Stomach (tissue), 8 donors: ENCODE measurements at regions not wholly inside any gene's neighbourhood (a gene's known extent, or its start where the extent isn't known, plus 50 kb on each side); places are given as distances from the start of the nearest gene placed in this dataset.

Experiments used
- DNase-seq, 2 donors: peaks; one replicate each; pipeline versions ENCODE4 v3.0.0 to v3.0.0-alpha.2; 2013 to 2019
- H3K27ac ChIP-seq, 5 donors: fragments of 200-600 bp in 4 of 5; sonication (generic) in 4 of 5; one replicate each; pipeline ENCODE4 v1.5.1; 2013 to 2019; ENCODE audit warnings: mild to moderate bottlenecking in 1 of 5, moderate library complexity in 1 of 5
- H3K27me3 ChIP-seq, 3 donors: fragments of 200-600 bp; sonication (generic); one replicate each; pipeline ENCODE4 v1.5.1; 2017 to 2019; ENCODE audit warnings: mixed run types in 1 of 3
- H3K36me3 ChIP-seq, 4 donors: fragments of 200-600 bp; sonication (generic); 1 replicate in 3 of 4; 2 replicates in 1 of 4; pipeline ENCODE4 v1.5.1; 2016 to 2019
- H3K4me1 ChIP-seq, 4 donors: fragments of 200-600 bp; sonication (generic); one replicate each; pipeline ENCODE4 v1.5.1; 2016 to 2019
- H3K4me3 ChIP-seq, 4 donors: fragments of 200-600 bp; sonication (generic) in 3 of 4; one replicate each; pipeline ENCODE4 v1.5.1; 2016 to 2019; ENCODE audit warnings: mild to moderate bottlenecking in 1 of 4
- H3K9me3 ChIP-seq, 4 donors: fragments of 200-600 bp; sonication (generic); one replicate each; pipeline ENCODE4 v1.5.1; 2016 to 2019
- EP300 ChIP-seq: sonication (generic); formaldehyde crosslinking; IDR thresholded peaks from one replicate; pipeline ENCODE4 v1.6.1; 2017; ENCODE audit warnings: antibody characterized with exemption
- POLR2A ChIP-seq, 4 donors: fragments of 450-650 bp; IDR thresholded peaks; one replicate each; pipeline ENCODE4 v1.6.1; 2016; ENCODE audit warnings: antibody characterized with exemption in 4 of 4, control low read depth in 2 of 4, mild to moderate bottlenecking in 1 of 4, moderate library complexity in 1 of 4
- POLR2AphosphoS5 ChIP-seq, 3 donors: sonication (generic); formaldehyde crosslinking; IDR thresholded peaks; one replicate each; pipeline ENCODE4 v1.6.1; 2016; ENCODE audit warnings: antibody characterized with exemption in 3 of 3
- WGBS, 5 donors: extraction: QIAGEN DNeasy Blood & Tissue Kit in 3 of 5; methylation state at CpG; one replicate each; pipeline versions ENCODE4 v1.1.5 to v1.1.7; 2013 to 2018; 5-methylcytosine and 5-hydroxymethylcytosine counted together
- intact Hi-C: fragments of 100-400 bp; cut with DNase I; formaldehyde crosslinking; loops from one replicate; pipeline ENCODE4 v1.15.1; 2023; ENCODE audit warnings: low total_unique reads
- TF ChIP-seq, protein P1 (sequence below), 7 experiments: fragments of 450-650 bp in 4 of 7; fragments of 200-600 bp in 3 of 7; sonication (generic) in 3 of 7; IDR thresholded peaks; one replicate each; pipeline ENCODE4 v1.5.1; 2016 to 2019; ENCODE audit warnings: antibody characterized with exemption in 7 of 7, control low read depth in 2 of 7, mild to moderate bottlenecking in 1 of 7
- donor health status: healthy with polysubstance abuse.
- donor health status: Bipolar disorder and iron deficiency.
- donor health status: healthy.

DNA sequence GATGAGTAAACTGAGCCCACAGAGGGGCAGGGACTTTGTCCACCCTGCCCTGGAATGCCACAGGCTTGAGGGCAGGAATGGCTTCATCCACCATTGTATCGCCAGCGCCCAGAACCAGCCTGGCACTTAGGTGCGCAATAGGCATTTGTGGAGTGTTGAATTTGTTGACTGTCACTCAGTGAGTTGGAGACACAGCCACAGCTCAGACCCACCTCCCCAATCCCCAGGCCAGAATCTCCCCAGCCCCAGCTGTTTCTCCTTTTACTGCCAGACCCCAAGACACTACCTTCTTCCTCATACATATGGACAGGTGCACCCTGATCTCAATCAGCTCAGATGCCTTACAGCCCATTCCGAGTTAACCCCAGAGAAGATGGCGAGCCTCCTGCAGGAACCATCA is 674.5 kb downstream of the MATN1 start:
- Histone ChIP-seq H3K4me1 (no peaks in the 10 kb centered on the region), H3K27ac (no peak overlapping the region), H3K36me3 (no peaks in the 10 kb centered on the region), H3K9me3 (no peaks in the 10 kb centered on the region), H3K4me3 (no peak overlapping the region), H3K27me3 (peaks cover 0 to 77% (median 7%) of the 10 kb centered on the region in 3 donors)
- DNase-seq, result peak in 1 of 2 donors; percentile 17
- TF ChIP-seq EP300 (no peak), POLR2A (IDR thresholded peaks at IDR 0.05) (no peak), POLR2AphosphoS5 (IDR thresholded peaks at IDR 0.05) (no peak)
- TF ChIP-seq, protein P1, sequence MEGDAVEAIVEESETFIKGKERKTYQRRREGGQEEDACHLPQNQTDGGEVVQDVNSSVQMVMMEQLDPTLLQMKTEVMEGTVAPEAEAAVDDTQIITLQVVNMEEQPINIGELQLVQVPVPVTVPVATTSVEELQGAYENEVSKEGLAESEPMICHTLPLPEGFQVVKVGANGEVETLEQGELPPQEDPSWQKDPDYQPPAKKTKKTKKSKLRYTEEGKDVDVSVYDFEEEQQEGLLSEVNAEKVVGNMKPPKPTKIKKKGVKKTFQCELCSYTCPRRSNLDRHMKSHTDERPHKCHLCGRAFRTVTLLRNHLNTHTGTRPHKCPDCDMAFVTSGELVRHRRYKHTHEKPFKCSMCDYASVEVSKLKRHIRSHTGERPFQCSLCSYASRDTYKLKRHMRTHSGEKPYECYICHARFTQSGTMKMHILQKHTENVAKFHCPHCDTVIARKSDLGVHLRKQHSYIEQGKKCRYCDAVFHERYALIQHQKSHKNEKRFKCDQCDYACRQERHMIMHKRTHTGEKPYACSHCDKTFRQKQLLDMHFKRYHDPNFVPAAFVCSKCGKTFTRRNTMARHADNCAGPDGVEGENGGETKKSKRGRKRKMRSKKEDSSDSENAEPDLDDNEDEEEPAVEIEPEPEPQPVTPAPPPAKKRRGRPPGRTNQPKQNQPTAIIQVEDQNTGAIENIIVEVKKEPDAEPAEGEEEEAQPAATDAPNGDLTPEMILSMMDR (IDR thresholded peaks at IDR 0.05), result no peak
- intact Hi-C loops, result no loop called here
- WGBS, 5 donors, result 77 to 88% (median 86%) methylated on average over 2 to 5 of the region's 5 CpGs

DNA sequence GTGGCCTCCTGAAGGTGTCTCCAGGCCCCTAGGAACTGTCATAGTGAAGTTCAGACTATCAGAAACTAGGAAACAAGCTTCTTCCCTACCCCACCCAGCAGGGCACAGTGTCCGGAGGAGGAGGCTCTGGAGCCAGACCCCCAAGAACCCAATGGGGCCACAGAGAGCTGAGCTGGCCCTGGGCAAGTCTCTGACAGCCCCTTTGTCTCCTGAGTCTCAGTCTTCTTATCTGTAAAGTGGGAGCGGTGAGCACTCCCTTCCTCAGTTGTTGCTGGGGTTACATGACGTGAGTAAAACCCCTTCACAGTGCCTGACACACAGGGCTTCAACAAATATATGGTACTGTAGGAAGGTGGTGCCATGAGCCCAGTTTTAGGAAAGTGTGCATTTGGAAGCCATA is 675.8 kb downstream of the MATN1 start:
- H3K4me1 ChIP-seq, result no peaks in the 10 kb centered on the region
- TF ChIP-seq EP300 (no peak), POLR2A (IDR thresholded peaks at IDR 0.05) (no peak), POLR2AphosphoS5 (IDR thresholded peaks at IDR 0.05) (no peak)
- TF ChIP-seq, protein P1 (IDR thresholded peaks at IDR 0.05), result no peak
- peak in 1 of 2 donors; percentile 3 for DNase-seq
- no peak overlapping the region for H3K4me3 ChIP-seq
- WGBS, 5 donors, result 55 to 88% (median 67%) methylated on average over 3 of the region's 3 CpGs
- H3K27ac ChIP-seq, result no peak overlapping the region
- intact Hi-C loops, result no loop called here
- H3K36me3 ChIP-seq, result no peaks in the 10 kb centered on the region
- H3K27me3 ChIP-seq, result peaks cover 0 to 68% (median 7%) of the 10 kb centered on the region in 3 donors
- H3K9me3 ChIP-seq, result peaks cover 0 to 8% (median 2%) of the 10 kb centered on the region in 4 donors

DNA sequence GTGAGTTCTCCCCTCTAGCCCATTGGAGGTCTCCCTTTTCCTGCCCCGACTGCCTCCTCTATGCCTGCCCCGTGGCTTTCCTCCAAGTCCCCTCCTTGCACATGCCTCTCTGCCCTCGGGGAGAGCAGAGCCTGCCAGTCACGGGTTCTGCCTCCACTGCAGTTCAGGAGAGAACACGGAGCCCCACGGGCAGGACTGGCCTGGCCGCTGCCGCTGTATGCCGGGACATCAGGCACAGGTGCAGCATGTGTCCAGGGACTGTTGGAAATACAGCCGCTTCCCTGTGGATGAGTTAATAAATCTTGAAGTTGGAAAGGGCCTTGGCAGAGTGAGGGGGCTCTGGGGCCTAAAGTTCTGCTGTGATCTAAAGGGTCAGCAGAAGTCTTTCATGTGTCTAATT is 676.6 kb downstream of the MATN1 start:
- Histone ChIP-seq H3K4me1 (no peaks in the 10 kb centered on the region), H3K27me3 (peaks cover 0 to 60% (median 4%) of the 10 kb centered on the region in 3 donors), H3K36me3 (no peaks in the 10 kb centered on the region), H3K9me3 (peaks cover 0 to 16% (median 6%) of the 10 kb centered on the region in 4 donors), H3K27ac (no peak overlapping the region), H3K4me3 (no peak overlapping the region)
- TF ChIP-seq POLR2AphosphoS5 (IDR thresholded peaks at IDR 0.05) (no peak), POLR2A (IDR thresholded peaks at IDR 0.05) (no peak), EP300 (no peak)
- TF ChIP-seq, protein P1 (IDR thresholded peaks at IDR 0.05), result no peak
- peak in 1 of 2 donors; percentile 14 for DNase-seq
- intact Hi-C loops, result no loop called here
- WGBS, 5 donors, result 79 to 91% (median 85%) methylated on average over 9 to 10 of the region's 10 CpGs

DNA sequence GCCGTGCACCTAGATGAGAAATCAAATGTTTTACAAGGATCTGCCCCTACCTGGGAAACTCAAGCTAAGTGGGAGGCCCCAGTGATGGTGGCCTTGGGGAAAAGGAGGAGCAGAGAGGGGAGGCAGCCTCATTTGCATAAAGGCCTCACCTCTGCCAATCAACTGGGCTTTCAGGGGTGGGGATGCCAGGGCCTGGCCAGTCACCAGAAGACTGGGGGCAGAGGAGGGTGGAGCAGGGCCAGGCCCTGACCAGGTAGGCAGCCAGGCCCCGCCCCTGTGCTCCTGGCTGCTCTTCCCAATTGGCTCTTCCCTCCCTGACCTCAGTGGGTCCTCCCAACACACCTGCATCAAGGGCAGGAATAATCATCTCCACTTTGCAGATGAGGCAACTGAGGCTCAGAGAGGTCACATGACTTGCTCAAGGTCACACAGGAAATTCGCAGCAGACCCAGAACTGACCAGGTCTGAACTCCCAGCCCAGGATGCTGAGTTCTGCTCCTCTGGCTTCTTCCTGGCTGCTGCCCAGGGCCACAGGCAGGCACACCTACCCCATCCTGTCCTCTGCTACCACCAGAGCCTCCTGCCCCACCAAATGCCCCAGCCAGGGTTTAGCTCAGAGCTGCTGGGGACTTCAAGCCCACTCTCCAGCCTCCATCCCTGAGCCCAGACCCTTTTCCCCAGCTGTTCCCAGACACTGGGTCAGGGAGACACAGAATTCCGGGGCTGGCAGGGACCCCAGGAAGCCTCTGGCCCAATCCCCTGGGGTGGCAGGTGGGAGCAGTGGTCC is 677.9 kb downstream of the MATN1 start:
- no peak overlapping the region for H3K4me3 ChIP-seq
- H3K27ac ChIP-seq, result no peak overlapping the region
- 77 to 95% (median 82%) methylated on average over 3 to 4 of the region's 4 CpGs for WGBS, 5 donors
- H3K27me3 ChIP-seq, result peaks cover 0 to 49% (median 2%) of the 10 kb centered on the region in 3 donors
- no peaks in the 10 kb centered on the region for H3K36me3 ChIP-seq
- no peaks in the 10 kb centered on the region for H3K4me1 ChIP-seq
- no peak for TF ChIP-seq POLR2AphosphoS5 (IDR thresholded peaks at IDR 0.05)
- no peak for TF ChIP-seq EP300
- TF ChIP-seq POLR2A (IDR thresholded peaks at IDR 0.05), result no peak
- TF ChIP-seq, protein P1 (IDR thresholded peaks at IDR 0.05), result no peak
- intact Hi-C loops, result no loop called here
- H3K9me3 ChIP-seq, result peaks cover 0 to 16% (median 8%) of the 10 kb centered on the region in 4 donors
- DNase-seq, result no peak
